DMS79 treated with DMSO at 0.1 percent for 48 hours (cell line): ENCODE measurements at regions not wholly inside any gene's neighbourhood (a gene's known extent, or its start where the extent isn't known, plus 50 kb on each side); places are given as distances from the start of the nearest gene placed in this dataset.
"Not testable (repeated sequence)": the region's sequence is repeated elsewhere in the genome, so short reads cannot be mapped to it uniquely, and the experiment has no call there.

Experiments used
- DNase-seq: peaks from one replicate; lab custom pipeline; 2025; lab: John Stamatoyannopoulos, UW

DNA sequence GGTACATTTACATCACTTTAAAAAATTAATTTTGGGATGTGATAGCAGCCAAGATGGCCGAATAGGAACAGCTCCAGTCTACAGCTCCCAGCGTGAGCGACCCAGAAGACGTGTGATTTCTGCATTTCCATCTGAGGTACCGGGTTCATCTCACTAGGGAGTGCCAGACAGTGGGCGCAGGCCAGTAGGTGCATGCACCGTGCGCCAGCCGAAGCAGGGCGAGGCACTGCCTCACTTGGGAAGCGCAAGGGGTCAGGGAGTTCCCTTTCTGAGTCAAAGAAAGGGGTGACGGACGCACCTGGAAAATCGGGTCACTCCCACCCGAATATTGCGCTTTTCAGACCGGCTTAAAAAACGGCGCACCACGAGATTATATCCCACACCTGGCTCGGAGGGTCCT, 233.2 kb downstream of the PLOD2 start:
- not testable (repeated sequence) for DNase-seq

DNA sequence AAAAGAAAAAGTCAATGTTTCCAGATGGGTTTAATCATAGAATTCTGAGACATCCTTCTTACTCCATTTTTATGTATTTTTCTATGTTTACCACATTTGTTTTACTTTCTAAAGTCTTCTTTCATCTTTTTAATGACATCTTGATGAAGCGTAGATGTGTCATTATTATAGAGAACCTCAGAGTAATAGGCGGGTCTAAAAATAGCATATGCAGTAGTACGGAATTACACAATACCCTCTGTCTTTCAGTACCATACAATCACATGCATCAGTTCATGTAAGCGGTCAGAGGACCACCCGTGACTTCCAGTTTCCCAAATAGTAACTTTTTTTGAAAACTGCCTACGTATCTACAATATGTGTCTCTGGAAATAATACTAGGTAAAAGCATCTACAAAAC, 224.0 kb downstream of the PLOD2 start:
- no peak for DNase-seq

DNA sequence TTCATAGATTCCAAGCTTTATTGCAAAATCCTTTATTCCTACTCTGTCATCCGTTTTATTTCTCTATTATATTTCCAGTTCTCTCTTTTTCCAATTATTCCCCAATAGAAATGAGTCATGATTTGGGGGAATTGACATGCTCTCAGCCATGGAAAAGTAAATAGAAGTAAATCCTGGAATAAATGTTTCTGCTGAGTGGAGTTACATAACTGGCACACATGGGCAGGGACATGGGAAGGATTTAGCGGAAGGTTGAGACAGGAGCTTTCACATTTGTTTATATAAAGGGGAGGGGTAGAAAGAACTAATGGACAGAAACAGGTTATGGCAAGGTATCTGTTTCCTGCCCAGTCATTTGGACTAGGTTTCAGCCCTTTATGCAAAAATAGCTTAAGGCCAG, 221.6 kb downstream of the PLOD2 start:
- no peak for DNase-seq

DNA sequence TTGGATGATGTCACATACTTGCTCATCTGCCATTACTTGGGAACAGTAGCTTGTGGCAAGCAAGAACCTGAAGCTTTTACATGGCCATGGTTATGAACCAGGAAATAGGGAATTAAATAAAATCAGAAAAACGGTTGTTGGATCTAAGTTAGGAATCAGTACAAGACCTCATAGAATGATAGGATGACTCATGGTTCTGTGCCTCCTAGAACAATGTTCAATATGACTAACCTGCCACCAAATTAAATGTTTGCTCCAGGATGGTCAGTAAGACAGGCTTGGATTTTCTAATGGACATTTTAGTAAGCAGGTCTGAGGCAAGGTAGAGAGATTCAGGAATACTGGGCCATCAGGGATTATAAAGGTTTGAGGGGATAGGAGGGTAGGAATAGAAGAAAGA, 218.9 kb downstream of the PLOD2 start:
- no peak for DNase-seq

DNA sequence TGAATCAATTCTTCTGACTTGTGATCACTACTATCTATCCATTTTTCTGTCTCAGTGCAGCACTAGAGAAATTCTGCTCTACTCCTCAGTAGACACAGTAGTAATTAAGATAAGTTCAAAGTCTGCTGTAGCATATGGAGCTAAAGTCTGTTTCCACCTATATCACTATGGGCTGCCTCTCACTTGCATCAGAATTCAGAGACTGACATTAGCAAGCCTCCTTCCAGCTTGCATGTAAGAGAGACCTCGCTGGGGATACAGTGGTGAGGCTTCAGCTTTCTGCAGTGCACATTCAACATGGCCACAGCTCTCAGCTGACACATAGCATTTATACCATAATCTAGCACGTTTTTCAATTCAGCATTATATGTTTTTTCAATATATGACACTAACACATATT, 217.0 kb downstream of the PLOD2 start:
- DNase-seq, result no peak

DNA sequence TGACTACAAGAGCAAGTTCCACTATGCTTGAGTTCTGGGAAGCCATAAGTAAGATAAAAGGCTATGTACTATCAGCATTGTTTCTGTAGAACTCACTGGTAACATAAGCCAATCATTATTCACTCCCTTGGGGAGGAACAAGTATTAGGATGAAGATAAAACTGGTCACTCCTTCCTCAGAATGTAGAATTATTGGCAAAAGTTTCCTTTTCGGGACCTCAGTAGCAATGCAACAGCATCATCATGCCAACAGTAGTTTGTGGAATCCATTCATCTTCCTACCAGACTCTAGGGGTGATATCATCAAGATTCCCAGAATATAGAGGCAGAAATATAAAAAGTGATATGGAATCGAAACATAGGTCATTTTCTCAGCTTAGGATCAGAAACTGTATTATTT, 209.5 kb downstream of the PLOD2 start:
- no peak for DNase-seq

DNA sequence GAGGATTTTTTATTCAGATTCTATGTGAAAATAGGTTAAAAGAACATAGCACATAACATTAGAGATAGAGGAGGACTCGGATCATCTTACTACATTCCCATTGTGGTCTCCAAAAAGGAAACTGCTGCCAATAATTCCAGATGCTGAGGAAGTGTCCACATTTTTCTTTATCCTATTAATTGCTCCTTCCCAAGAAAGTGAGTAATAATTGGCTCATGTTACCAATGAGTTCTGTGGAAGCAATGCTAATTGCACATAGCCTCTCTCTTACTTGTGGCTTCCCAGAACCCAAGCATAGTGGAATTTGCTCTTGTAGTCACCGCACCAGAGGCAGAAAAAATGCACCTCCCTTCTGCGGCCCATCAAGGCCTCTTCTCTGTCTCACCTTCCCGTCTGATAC, 208.4 kb downstream of the PLOD2 start:
- DNase-seq, result no peak

DNA sequence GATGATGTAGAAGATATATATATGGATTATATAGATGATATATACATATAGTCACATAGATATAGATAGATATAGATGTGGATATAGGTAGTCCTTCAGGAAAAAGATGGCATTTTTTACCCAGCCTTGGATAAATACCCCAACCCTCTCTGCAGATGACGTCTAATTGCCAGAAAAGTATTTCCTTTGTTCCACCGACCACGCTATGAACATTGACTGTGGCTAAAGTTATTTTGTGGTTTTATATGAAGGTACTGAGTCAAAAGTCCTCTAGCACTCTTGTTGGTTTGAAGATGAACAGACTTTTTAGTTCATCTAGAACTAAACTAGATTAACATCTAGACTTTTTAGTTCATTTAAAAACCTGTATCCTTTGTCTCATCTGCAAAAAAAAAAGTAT, 207.7 kb downstream of the PLOD2 start:
- no peak for DNase-seq

DNA sequence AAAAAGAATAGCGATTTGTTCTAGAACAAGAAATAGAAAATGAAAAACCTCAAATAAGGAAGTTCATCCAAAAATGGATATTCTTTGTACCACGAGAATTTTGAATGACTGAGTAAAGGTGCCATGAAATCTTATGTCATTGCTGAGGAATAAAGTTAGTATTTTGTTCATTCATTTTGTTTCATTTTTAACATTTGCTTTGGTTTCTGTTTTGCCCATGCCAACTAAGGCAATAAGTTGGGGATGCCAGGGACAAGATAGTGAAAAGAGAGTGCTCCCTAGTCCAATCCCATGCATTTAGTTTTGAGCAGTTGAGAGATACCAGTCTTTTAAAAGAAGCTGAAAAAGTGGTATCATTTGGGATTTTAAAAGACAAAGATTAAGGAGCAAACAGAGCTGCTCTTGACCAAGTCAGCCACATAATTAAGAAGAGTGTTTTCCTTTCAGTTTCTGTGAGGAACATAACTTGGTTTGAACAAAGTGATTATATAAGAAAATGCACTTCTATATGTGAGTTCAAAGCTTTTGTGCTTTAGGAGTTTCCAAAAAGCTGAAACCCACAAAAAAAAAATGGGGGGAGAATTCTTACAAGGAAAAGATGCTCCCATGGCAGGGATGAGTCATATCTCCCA, 201.4 kb downstream of the PLOD2 start:
- no peak for DNase-seq

DNA sequence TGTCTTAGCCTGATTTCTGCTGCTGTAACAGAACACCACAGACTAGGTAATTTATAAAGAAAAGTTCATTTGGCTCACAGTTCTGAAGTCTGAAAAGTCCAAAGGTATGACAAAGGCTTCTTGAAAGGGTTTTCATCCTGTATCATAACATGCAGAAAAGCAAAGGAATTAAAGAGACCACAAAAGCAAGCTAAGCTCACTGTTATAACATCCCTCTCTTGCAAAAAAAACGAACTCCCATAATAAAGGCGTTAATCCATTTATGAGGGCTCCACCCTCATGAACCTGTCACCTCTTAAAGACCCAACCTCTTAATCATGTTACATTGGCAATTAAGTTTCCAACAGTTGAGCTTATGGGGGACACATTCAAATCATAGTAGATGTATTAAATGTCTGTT, 197.9 kb downstream of the PLOD2 start:
- no peak for DNase-seq

DNA sequence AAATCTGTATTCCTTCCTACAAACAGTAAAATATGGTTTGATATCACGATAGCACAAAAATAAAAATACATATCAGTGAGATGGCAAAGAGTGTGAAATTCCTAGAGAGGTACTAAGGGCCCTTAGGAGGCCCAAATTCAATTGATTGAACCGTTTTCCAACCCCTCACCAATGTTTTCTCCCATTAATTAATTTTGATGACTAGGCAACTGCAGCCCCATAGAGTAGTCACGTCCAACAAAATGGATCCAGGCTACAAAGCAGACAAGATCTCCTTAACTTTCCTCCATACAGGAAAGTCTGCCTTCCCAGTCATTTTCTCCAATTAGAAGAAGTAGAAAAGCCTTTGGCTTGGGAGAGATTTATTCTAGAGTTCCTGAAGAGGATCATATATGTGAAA, 193.9 kb downstream of the PLOD2 start:
- DNase-seq, result no peak

DNA sequence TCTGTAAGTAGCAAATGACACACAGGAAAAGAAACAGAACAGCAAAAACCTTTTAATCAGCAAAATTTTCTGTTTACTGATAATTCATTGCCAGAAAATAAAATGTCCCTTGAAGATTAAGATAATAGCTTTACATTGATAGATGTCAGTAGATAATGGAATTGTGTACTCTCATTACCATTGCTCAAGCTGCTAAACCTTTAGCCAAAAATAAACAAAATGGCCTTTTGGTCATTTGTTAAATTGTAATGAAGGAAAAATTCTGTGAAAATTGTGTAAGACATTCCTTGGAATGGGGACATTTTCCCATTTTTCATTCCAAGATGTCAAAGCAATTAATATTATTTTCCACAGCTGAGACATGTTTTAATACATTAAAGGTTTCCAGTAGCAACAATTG, 189.8 kb downstream of the PLOD2 start:
- no peak for DNase-seq

DNA sequence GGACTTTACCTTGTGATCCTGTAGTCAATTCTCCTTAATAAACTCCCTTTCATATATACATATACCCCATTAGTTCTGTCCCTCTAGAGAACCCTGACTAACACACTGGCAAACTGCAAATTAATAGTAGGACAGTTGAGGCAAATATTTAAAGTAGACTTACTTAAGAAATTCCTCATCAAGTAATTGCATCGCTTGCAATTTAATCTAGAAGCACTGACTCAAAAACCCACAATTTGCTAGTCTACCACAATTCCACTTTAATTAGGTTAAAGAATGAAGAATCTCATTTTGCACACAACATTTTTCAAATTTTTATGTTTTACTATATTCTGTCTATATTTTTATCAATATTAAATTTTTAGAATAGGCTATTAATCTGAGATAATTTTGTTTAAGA, 188.1 kb downstream of the PLOD2 start:
- no peak for DNase-seq

DNA sequence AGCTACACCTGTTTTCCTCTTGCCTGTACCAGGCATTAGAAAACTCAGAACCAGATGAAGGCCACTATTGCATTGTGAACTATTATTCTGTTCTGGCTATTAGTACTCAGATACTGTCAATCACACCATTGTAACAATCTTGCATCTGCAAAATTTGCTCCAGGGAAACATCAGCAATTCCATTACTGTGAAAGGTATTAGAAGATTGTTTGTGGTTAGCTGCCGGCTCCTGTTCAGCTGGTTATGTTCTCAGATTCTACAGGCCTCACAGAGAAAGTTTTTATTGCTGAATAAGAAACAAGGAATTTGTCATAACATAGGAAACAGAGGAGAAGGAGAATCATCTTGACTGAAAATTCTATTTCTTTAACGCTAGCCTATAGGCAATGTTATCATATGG, 179.9 kb downstream of the PLOD2 start:
- DNase-seq, result no peak

DNA sequence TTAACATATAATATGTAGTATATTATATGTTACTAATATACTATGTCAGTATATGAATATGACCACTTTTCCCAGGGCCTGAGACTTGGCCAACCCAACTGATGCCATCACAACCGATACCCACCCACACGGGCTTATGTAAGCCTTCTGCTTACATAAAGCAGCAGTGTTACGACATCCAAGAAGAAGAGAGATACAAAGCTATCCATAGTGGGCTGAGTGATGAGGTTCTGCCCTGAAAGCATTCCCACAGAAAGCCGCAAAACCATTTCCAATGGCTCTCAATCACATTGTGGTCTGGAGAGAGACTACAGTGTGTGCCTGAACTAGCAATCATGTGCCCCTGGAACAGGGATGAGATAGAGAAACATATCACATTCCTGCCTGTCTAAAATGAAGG, 177.9 kb downstream of the PLOD2 start:
- no peak for DNase-seq
